Astrocyte (in vitro differentiated cells and primary cell): ENCODE measurements at regions not wholly inside any gene's neighbourhood (a gene's known extent, or its start where the extent isn't known, plus 50 kb on each side); places are given as distances from the start of the nearest gene placed in this dataset.

ENCODE experiments used
- EZH2 ChIP-seq: IDR thresholded peaks from 2 replicates; pipeline ENCODE4 v1.6.1; 2012; ENCODE audit warnings: mild to moderate bottlenecking, low read length, inconsistent platforms; ENCODE audit not compliant: insufficient read depth
- TF ChIP-seq, protein P1 (sequence below): IDR thresholded peaks from 2 replicates; pipeline ENCODE4 v1.5.1; 2011; ENCODE audit warnings: low read depth, mild to moderate bottlenecking, inconsistent platforms, low read length, moderate library complexity; ENCODE audit not compliant: insufficient read depth

GRCh38 chr16:72475688-72476087 is 303.7 kb upstream of the PMFBP1 start:
- TF ChIP-seq, protein P1, sequence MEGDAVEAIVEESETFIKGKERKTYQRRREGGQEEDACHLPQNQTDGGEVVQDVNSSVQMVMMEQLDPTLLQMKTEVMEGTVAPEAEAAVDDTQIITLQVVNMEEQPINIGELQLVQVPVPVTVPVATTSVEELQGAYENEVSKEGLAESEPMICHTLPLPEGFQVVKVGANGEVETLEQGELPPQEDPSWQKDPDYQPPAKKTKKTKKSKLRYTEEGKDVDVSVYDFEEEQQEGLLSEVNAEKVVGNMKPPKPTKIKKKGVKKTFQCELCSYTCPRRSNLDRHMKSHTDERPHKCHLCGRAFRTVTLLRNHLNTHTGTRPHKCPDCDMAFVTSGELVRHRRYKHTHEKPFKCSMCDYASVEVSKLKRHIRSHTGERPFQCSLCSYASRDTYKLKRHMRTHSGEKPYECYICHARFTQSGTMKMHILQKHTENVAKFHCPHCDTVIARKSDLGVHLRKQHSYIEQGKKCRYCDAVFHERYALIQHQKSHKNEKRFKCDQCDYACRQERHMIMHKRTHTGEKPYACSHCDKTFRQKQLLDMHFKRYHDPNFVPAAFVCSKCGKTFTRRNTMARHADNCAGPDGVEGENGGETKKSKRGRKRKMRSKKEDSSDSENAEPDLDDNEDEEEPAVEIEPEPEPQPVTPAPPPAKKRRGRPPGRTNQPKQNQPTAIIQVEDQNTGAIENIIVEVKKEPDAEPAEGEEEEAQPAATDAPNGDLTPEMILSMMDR, result no peak
- TF ChIP-seq EZH2, result no peak
